Testis (tissue), 2 donors: ENCODE measurements at regions not wholly inside any gene's neighbourhood (a gene's known extent, or its start where the extent isn't known, plus 50 kb on each side); places are given as distances from the start of the nearest gene placed in this dataset.
"Not testable (repeated sequence)": the region's sequence is repeated elsewhere in the genome, so short reads cannot be mapped to it uniquely, and the experiment has no call there.

ENCODE experiments used
- DNase-seq: peaks from one replicate; pipeline ENCODE4 v3.0.0-alpha.2; 2019
- H3K27ac ChIP-seq, 2 donors: fragments of 200-600 bp; sonication (generic); one replicate each; pipeline ENCODE4 v1.5.1; 2019
- H3K27me3 ChIP-seq: fragments of 200-600 bp; sonication (generic); one replicate; pipeline ENCODE4 v1.5.1; 2019
- H3K36me3 ChIP-seq: fragments of 200-600 bp; sonication (generic); one replicate; pipeline ENCODE4 v1.5.1; 2017; ENCODE audit warnings: low read depth; ENCODE audit errors: missing control alignments
- H3K4me1 ChIP-seq: fragments of 200-600 bp; sonication (generic); one replicate; pipeline ENCODE4 v1.5.1; 2019
- H3K4me3 ChIP-seq, 2 donors: fragments of 200-600 bp; sonication (generic); one replicate each; pipeline ENCODE4 v1.5.1; 2017 to 2019
- H3K9me3 ChIP-seq: fragments of 200-600 bp; sonication (generic); one replicate; pipeline ENCODE4 v1.5.1; 2017
- POLR2A ChIP-seq: fragments of 450-650 bp; IDR thresholded peaks from one replicate; pipeline ENCODE4 v1.6.1; 2017; ENCODE audit warnings: antibody characterized with exemption, mild to moderate bottlenecking, moderate library complexity
- WGBS, 2 donors: methylation state at CpG; one replicate each; pipeline ENCODE4 v1.1.5; 2018; 5-methylcytosine and 5-hydroxymethylcytosine counted together
- intact Hi-C: fragments of 100-400 bp; cut with DNase I; formaldehyde crosslinking; loops from one replicate; pipeline ENCODE4 v1.15.1; 2023; ENCODE audit warnings: low total_unique reads
- TF ChIP-seq, protein P1 (sequence below), 3 experiments: fragments of 450-650 bp in 2 of 3; fragments of 200-600 bp in 1 of 3; sonication (generic) in 1 of 3; IDR thresholded peaks; one replicate each; pipeline ENCODE4 v1.5.1; 2016 to 2019; ENCODE audit warnings: antibody characterized with exemption in 3 of 3, mild to moderate bottlenecking in 2 of 3, moderate library complexity in 1 of 3

DNA sequence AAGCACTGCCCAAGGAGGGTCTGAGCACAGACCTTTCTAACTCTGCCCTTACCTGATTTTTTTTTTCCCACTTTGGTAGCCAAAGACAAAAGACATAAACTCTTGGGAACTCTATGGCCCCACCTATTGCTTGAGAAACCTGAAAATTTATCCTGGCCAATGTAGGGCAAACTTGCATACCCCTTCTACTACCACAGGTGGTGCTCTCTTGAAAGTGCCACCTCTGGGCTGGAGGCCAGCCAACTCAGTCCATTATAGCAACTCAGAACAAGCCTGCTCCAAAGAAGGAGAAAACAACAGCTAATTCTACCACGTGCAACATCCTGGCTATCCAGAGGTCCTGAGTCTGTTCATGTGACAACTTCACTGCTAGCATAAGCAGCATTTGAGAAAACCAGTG, 55.7 kb upstream of the ABCD2 start:
- Histone ChIP-seq H3K27ac (no peak overlapping the region), H3K9me3 (no peaks in the 10 kb centered on the region), H3K27me3 (no peaks in the 10 kb centered on the region), H3K36me3 (no peaks in the 10 kb centered on the region), H3K4me3 (no peak overlapping the region), H3K4me1 (no peaks in the 10 kb centered on the region)
- TF ChIP-seq, protein P1, sequence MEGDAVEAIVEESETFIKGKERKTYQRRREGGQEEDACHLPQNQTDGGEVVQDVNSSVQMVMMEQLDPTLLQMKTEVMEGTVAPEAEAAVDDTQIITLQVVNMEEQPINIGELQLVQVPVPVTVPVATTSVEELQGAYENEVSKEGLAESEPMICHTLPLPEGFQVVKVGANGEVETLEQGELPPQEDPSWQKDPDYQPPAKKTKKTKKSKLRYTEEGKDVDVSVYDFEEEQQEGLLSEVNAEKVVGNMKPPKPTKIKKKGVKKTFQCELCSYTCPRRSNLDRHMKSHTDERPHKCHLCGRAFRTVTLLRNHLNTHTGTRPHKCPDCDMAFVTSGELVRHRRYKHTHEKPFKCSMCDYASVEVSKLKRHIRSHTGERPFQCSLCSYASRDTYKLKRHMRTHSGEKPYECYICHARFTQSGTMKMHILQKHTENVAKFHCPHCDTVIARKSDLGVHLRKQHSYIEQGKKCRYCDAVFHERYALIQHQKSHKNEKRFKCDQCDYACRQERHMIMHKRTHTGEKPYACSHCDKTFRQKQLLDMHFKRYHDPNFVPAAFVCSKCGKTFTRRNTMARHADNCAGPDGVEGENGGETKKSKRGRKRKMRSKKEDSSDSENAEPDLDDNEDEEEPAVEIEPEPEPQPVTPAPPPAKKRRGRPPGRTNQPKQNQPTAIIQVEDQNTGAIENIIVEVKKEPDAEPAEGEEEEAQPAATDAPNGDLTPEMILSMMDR (IDR thresholded peaks at IDR 0.05), result no peak
- no peak for TF ChIP-seq POLR2A
- whole genome bisulfite sequencing, 2 donors, result 81 to 83% methylated on average over 1 of the region's 1 CpG
- intact Hi-C loops, result no loop called here
- no peak for DNase-seq

DNA sequence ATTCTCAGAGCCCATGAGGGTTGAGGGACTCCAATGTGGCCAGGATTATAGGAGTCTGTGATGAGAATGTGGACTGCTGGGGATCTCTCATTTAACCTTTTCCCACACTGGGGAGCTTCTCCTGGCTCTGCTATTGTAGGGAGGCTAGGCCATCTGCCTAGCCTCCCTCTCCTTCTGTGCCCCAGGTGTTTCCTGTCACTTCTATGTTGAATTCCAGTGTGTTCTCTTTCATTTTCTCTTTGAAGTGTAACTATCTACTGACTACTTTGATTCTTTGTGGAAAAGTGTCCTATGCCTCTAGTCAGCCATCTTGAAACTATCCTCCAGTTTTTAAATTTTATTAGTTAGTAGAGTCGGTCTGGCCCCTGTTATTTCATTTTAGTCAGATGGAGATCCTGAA, 53.4 kb upstream of the ABCD2 start:
- intact Hi-C loops, result no loop called here
- Histone ChIP-seq H3K27ac (no peak overlapping the region), H3K4me1 (no peaks in the 10 kb centered on the region), H3K27me3 (no peaks in the 10 kb centered on the region), H3K36me3 (no peaks in the 10 kb centered on the region), H3K4me3 (no peak overlapping the region), H3K9me3 (no peaks in the 10 kb centered on the region)
- TF ChIP-seq, protein P1 (IDR thresholded peaks at IDR 0.05), result no peak
- no peak for TF ChIP-seq POLR2A
- no peak for DNase-seq
- 75 to 78% methylated on average over 1 of the region's 1 CpG for WGBS, 2 donors

DNA sequence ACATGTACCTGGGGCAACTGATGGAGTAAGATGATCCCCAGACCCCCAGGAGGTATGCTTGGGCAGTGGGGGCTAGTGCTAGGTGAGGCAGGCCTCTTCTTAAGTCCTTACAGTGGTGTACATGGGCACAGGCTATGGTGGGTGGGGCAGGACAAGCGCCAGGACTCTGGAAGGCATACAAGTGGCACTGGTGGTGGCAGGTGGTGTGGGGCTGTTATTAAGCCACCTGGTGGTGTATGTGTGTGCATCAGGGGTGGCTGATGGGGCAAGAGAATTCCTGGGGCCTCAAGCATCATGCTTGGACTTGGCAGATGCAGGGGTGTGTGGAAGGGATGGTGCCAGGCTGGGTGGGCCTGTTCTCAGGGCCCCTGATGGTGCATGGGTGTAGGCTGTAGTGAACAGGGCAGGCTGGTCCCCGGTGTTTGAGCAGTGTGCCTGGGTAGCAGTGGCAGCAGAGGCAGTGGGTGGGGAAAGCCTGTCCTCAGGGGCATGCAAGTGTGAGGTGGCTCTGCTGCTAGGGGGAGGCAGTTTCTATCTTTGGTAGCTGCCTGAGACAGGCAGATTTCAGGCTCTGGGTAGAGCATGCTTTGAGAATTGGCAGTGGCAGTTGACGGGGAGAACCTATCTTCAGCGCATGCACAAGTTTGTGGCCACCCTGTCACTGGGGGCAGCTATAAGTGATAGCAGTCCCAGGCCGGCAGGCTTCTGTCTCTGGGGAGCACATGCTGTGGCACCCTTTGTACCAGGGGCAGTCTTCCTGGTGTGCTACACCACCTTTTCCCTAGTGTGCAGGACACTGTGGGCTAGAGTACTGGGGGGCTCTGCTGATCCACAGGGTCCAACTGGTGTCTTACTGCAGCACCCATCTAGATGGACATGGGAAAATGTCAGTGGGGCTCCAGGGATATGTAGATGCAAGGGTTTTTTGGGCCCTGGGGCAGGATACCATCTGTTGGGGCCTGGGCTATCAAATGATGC, 52.6 kb upstream of the ABCD2 start:
- Histone ChIP-seq H3K9me3 (no peaks in the 10 kb centered on the region), H3K4me3 (no peak overlapping the region), H3K36me3 (no peaks in the 10 kb centered on the region), H3K27me3 (no peaks in the 10 kb centered on the region), H3K4me1 (no peaks in the 10 kb centered on the region), H3K27ac (no peak overlapping the region)
- intact Hi-C loops, result no loop called here
- WGBS, 2 donors, result 90 to 94% methylated on average over 4 to 5 of the region's 5 CpGs
- TF ChIP-seq POLR2A, result no peak
- TF ChIP-seq, protein P1 (IDR thresholded peaks at IDR 0.05), result no peak
- no peak for DNase-seq

DNA sequence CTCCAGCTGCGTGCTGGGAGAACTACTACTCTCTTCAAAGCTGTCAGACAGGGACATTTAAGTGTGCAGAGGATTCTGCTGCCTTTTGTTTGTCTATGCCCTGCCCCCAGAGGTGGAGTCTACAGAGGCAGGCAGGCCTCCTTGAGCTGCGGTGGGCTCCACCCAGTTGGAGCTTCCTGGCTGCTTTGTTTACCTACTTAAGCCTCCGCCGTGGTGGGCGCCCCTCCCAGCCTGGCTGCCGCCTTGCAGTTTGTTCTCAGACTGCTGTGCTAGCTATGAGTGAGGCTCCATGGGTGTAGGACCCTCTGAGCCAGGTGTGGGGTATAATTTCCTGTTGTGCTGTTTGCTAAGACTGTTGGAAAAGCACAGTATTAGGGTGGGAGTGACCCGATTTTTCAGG, 49.9 kb upstream of the ABCD2 start:
- H3K36me3 ChIP-seq, H3K27ac ChIP-seq, intact Hi-C loops, H3K4me3 ChIP-seq, H3K4me1 ChIP-seq, H3K9me3 ChIP-seq, DNase-seq, H3K27me3 ChIP-seq: not testable (repeated sequence)
- 74 to 82% methylated on average over 7 of the region's 7 CpGs for WGBS, 2 donors
